Stimulated activated CD4-positive, alpha-beta T cell treated with anti-CD3 and anti-CD28 coated beads, Interleukin-1b, Interleukin-23, amount 100 ng/mL, for 48 hours (primary cell): ENCODE measurements at regions not wholly inside any gene's neighbourhood (a gene's known extent, or its start where the extent isn't known, plus 50 kb on each side); places are given as distances from the start of the nearest gene placed in this dataset.

Experiments used
- DNase-seq: peaks from one replicate; pipeline ENCODE4 v3.0.0-alpha.2; 2020

- DNase-seq = no peak
Observed at GRCh38 chr7:42756841-42757240, 155.0 kb downstream of the C7orf25 start.

- DNase-seq = no peak
Observed at GRCh38 chr7:42753811-42754363, 158.0 kb downstream of the C7orf25 start.

GRCh38 chr7:42753367-42753766 is 158.5 kb downstream of the C7orf25 start:
- no peak for DNase-seq

GRCh38 chr7:42750172-42750571 is 161.7 kb downstream of the C7orf25 start:
- no peak for DNase-seq

- no peak for DNase-seq
Observed at GRCh38 chr7:42747044-42747443, 164.8 kb downstream of the C7orf25 start.

DNA sequence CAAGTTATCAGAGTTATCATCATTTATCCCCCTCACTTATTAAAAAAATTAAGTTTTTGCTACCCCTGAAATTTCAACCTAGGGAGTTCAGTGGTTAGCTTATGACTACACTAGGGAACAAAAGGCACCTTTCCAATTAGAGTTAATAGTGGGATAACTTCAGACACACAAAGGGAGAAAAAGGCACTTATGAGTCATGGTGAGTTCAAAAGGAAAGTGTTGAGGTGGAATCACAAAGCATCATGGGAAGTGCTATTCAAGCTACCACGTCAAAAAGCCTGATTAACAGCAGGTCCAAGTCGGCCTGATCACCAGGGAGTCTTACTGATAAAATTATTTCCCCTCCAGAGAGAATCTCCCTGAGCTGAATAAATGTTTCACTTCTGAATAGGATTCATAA is 165.7 kb downstream of the C7orf25 start:
- no peak for DNase-seq

GRCh38 chr7:42745357-42746059 is 166.4 kb downstream of the C7orf25 start:
- DNase-seq = peak; percentile 34

GRCh38 chr7:42744746-42745145 is 167.1 kb downstream of the C7orf25 start:
- DNase-seq = no peak

DNA sequence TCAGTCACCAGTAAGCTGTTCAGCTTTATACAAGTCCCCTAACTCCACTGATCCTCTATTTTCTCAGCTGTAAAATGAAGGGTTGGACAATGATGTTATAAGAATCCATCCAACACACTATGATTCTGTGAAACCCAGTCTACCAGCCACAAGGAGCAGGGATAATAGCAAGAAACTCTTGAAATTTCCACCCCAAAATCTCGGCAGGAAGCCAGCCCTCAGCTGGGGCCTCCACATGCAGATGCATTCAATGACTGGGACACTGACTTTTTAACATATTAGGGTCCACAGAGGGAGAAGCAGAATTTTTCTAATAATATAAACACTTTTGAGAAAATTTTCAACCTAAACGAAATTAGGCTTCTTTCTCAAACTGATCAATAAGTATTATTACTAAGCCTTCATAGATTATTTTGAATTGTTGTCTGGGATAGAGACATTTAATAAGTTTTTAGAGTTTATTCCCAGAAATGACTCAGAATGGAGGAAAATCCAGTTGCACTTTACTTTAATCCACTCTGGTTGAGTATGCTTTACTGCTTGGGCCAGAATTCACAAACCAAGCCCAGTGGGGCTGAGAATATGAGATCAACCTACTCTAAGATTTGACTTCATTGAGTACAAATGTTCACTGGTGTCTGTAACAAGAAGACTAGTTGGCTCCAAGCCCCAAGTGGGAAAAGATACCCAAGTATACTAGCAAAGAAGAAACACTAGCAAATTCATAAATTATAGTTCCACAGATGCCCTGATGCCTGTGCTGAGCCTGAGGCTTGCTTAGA is 168.6 kb downstream of the C7orf25 start:
- no peak for DNase-seq

- DNase-seq = no peak
Observed at GRCh38 chr7:42742318-42742717, 169.6 kb downstream of the C7orf25 start.

GRCh38 chr7:42740408-42740807 is 171.5 kb downstream of the C7orf25 start:
- no peak for DNase-seq

- DNase-seq = no peak
Observed at GRCh38 chr7:42739638-42740037, 172.2 kb downstream of the C7orf25 start.

DNA sequence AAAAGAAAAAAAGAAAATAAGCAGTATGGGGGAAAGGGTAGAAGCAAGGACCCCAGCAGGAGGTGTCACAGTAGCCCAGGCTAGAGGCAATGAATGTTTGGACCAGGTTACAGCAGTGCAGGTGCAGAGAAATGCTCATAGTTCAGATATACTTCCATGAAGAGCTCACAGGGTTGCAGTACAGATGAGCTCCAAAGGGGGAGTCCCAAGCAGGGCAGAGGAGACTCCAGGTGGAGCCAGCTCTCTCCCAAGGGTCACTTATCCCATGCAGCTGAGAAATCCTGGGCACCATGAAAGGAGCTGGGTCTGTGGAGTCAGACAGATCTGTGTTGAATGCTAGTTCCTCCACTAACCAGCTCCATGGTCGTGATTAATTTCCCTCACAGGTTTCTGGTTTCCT is 174.9 kb downstream of the C7orf25 start:
- no peak for DNase-seq

DNA sequence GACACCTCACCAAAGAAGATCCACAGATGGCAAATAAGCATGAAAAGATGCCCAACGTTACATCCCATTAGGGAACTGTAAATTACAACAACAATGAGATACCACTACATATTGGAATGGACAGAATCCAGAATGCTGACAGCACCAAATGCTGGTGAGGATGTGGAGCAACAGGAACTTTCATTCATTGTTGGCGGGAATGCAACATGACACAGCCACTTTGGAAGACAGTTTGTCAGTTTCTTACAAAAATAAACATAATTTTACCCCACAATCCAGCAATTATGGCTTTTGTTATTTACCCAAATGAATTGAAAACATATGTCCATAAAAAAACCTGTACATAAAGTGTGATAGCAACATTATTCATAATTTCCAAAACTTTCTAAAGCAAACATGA is 176.8 kb downstream of the C7orf25 start:
- no peak for DNase-seq

- no peak for DNase-seq
Observed at GRCh38 chr7:42734568-42734967, 177.3 kb downstream of the C7orf25 start.

DNA sequence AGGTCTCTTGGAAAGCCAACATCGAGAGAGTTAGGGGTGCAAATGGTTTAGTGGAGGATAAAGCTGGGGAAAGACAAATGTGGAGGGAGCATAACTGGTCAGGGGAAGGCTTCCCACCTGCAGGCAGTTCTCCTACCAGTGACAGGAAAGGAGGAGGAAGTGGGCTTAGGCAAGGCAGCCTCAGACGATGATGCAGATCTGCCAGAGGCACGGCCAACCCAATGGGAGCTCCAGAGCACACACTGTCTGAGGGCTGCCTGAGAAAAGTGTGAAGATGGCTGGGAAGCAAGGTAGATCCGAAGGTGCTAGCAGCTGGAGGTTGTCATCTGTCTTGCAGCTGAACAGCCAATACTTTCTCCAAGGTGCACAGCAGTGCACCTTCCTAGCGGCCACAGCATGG is 178.8 kb downstream of the C7orf25 start:
- no peak for DNase-seq

DNA sequence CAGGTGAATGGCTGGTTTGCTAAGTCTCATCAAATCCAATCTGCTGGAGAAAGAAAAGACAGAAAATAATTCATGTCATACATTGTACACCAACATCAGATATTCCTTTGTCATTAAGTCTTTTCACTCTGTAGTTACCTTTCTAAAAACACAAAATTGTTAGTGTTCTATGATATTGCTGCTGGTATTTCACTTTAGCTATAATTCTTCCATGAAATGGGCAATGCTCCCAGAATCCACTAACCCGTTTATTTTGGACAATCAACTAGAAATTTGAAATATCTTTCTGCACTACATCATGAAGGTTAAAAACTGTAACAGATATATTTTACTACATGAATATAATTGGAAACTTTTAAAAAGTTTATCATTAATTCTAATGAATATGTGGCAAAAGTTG is 181.3 kb downstream of the C7orf25 start:
- no peak for DNase-seq

DNA sequence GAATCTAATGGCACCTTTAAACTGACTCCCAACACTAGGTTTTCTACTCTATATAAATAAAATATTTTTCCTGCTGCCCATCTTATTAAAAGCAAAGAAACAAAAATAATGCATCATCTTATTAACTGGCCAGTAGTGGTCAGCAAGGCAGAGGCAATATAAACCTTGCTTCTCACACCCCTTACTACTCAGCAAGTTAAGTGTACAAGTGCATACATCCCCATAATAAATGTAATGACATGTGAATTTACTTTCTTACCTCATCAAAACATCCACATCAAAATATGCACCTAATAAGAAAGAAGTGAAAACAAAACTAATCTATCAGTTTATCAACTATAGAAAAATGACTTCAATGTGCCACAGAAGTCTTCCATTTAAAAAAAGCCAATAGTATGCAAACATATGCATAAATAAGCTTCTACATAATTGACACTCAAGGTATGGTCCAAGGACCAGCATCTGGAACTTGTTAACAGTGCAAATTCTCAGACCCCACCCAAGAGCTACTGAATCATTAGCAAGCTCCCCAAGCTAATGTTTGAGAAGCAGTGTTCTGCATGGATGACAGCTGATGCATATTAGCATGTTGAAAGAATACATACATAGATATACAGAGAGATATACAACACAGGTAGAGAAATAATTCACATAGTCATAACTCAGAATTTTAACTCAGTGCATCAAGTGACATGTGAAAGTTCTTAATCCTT is 182.7 kb downstream of the C7orf25 start:
- no peak for DNase-seq

GRCh38 chr7:42727451-42727850 is 184.4 kb downstream of the C7orf25 start:
- no peak for DNase-seq

DNA sequence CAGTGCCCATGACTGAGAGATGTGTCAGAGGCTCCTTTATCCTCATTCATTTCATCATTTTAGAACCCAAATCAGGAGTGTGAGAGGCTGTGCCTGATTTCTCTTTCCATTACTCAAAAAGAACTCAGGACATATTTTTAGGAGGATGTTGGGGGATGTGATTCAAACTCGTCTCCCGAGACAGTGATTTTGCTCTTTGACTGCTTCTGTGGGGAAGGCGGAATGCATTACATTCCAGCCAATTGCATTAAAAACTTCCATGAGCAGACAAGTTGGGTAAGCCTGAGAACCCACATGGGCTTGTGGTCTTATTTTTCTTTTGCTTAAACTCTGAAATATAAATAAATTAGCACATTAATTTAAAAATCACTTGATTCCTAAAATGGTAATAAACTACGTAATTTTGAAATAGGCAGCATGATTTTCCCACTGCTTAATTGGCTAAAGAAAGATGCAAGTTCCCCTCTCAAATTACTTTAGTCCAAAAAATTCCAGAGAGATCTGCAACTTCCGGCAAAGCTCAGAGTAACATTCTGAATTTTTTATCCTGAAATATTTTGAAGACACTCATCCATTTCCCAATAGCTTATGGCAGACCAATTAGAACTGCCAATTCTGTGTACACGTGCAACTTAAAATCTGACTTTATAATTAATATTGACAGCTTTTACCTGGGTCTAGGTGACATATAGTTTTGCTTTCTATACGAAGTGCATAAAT is 185.6 kb downstream of the C7orf25 start:
- no peak for DNase-seq

DNA sequence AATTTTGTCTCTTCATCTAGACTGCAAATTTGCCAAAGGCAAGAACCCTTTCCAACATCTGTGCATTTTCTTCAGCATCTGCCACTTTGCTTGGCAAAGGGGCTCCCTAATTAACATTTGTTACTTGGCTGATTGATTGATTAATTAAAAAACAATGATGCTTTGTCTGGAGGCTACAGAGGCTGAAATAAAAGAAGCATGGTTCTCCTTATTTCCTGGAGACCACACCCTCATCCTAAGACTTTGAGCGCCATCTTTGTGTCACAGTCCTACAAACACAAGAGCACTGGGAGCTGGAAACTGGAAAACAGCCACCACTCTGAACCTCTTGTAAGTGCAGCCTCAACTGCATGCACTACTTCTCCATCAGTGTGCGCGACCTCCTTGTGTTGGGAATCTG is 189.2 kb downstream of the C7orf25 start:
- DNase-seq = no peak

DNA sequence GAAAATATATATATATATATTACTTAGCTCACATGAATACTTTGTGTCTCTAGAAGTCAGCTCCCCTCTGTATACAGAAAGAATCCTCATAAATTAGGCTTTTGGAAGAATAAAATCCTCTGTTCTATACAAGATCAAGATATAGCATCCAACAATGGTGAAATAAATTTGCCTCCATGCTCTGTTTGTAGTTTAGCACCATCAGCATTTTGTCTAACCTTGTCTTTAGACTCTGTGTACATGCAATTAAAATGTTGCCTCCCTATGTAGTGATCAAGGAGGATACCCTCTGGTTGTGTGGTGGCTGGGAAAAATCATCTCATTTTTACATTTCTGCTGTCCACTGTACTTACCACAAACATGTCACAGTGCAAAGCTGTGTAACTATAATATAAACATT is 189.7 kb downstream of the C7orf25 start:
- no peak for DNase-seq
